ENCODE measurements at regions not wholly inside any gene's neighbourhood (a gene's known extent, or its start where the extent isn't known, plus 50 kb on each side); places are given as distances from the start of the nearest gene placed in this dataset.

DNA sequence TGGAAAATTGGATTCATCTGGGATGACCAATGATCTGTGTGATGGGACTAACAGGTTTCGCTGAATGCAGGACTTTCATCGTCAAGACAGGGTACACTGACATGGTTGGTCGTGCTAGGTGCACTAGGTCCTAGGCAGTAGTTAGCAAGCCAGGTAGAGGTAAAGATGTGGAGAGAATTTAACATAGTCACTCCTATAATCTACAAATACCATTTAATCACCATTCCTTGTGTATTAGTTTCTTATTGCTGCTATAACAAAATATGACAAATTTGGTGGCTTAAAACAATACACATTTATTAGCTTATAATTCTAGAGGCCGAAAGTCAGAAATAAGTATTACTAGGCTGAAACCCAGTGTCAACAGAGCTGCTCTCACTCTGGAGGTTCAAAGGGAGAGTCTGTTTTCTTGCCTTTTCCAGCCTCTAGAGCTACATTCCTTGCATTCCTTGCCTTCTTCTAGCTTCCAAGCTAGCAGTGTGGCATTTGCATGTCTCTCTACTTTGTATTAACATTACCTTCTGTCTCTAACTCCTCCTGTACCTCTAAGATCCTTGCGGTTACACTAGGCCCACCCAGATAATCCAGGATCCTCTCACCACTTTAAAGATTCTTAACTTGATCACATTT lies 98.7 kb upstream of the GRIA3 start:
- peaks cover 26% of the 10 kb centered on the region for H3K9me3 Mint-ChIP-seq (ENCODE audit: low read depth)
- no peak overlapping the region for H3K27ac Mint-ChIP-seq
- H3K4me1 Mint-ChIP-seq (ENCODE audit: low read depth): peaks cover 12% of the 10 kb centered on the region
- no peak overlapping the region for H3K4me3 Mint-ChIP-seq (ENCODE audit: low read depth)
- no peaks in the 10 kb centered on the region for H3K36me3 Mint-ChIP-seq (ENCODE audit: insufficient read depth)
- H3K27me3 Mint-ChIP-seq: no peaks in the 10 kb centered on the region
- no peak for DNase-seq (ENCODE audit: low spot score, unreplicated experiment)
- TF ChIP-seq, protein P1, sequence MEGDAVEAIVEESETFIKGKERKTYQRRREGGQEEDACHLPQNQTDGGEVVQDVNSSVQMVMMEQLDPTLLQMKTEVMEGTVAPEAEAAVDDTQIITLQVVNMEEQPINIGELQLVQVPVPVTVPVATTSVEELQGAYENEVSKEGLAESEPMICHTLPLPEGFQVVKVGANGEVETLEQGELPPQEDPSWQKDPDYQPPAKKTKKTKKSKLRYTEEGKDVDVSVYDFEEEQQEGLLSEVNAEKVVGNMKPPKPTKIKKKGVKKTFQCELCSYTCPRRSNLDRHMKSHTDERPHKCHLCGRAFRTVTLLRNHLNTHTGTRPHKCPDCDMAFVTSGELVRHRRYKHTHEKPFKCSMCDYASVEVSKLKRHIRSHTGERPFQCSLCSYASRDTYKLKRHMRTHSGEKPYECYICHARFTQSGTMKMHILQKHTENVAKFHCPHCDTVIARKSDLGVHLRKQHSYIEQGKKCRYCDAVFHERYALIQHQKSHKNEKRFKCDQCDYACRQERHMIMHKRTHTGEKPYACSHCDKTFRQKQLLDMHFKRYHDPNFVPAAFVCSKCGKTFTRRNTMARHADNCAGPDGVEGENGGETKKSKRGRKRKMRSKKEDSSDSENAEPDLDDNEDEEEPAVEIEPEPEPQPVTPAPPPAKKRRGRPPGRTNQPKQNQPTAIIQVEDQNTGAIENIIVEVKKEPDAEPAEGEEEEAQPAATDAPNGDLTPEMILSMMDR (IDR thresholded peaks at IDR 0.05; ENCODE audit: unreplicated experiment): no peak

DNA sequence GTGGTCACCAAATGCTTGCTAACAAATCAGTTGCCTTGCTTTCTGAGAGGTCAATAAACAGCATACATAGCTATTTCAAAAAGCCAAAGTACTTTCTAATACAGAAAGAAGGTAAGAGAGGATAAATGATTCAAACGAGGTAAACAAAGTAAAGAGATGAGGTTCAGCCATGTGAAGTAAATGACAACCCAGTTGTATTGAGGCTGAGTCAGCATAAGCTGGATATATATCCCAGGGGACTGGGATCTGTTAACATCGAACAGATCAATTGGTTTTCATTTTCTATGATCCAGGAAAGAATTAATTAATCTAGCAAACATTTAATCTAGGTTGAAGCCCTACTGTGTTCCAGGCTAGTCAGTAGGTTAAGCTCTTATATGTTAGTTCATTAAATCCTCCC lies 97.3 kb upstream of the GRIA3 start:
- Mint-ChIP-seq H3K9me3 (ENCODE audit: low read depth) (peaks cover 21% of the 10 kb centered on the region), H3K4me1 (ENCODE audit: low read depth) (peaks cover 15% of the 10 kb centered on the region)

DNA sequence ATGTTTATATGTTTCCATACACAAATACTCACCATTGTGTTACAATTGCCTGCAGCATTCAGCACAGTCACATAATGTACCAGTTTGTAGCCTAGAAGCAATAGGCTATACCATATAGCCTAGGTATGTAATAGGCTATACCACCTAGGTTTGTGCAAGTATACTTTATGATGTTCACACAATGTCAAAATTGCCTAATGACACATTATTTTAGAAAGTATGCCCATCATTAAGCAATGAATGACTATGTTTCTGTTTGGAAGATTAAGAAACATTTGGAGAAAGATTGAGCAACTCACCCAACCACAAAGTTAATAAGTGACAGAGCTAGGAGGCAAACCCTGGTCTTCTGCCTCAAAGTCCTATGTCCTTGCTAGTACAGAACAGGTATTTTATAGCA lies 96.8 kb upstream of the GRIA3 start:
- Mint-ChIP-seq H3K27ac (no peak overlapping the region), H3K4me1 (ENCODE audit: low read depth) (peaks cover 15% of the 10 kb centered on the region), H3K36me3 (ENCODE audit: insufficient read depth) (no peaks in the 10 kb centered on the region), H3K4me3 (ENCODE audit: low read depth) (no peak overlapping the region), H3K9me3 (ENCODE audit: low read depth) (peaks cover 21% of the 10 kb centered on the region), H3K27me3 (no peaks in the 10 kb centered on the region)
- DNase-seq (ENCODE audit: low spot score, unreplicated experiment): no peak
- TF ChIP-seq, protein P1 (IDR thresholded peaks at IDR 0.05; ENCODE audit: unreplicated experiment): no peak

More for the DNA sequence above, 97.3 kb upstream of the GRIA3 start:
- Mint-ChIP-seq H3K27ac (no peak overlapping the region), H3K27me3 (no peaks in the 10 kb centered on the region), H3K36me3 (ENCODE audit: insufficient read depth) (no peaks in the 10 kb centered on the region), H3K4me3 (ENCODE audit: low read depth) (no peak overlapping the region)
- no peak for DNase-seq (ENCODE audit: low spot score, unreplicated experiment)
- TF ChIP-seq, protein P1 (IDR thresholded peaks at IDR 0.05; ENCODE audit: unreplicated experiment): no peak

DNA sequence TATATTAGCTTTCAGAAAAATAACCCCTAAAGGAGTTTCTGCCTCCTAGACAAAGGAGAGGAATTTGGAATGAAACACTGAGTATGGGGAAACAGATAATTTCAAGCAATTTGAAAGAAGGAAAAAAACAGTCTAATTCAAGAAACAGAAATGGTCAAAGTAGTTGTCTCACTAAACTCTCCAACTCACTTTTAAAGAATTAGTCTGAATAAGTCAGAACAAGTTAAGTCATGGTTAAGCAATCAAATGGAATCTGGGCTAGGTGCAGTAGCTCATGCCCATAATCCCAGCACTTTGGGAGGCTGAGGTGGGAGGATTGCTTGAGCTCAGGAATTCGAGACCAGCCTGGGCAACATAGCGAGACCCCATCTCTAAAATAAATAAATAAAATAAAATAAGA lies 95.7 kb upstream of the GRIA3 start:
- peaks cover 19% of the 10 kb centered on the region for H3K4me1 Mint-ChIP-seq (ENCODE audit: low read depth)
- DNase-seq (ENCODE audit: low spot score, unreplicated experiment): no peak
- H3K36me3 Mint-ChIP-seq (ENCODE audit: insufficient read depth): no peaks in the 10 kb centered on the region
- H3K9me3 Mint-ChIP-seq (ENCODE audit: low read depth): peaks cover 21% of the 10 kb centered on the region
- TF ChIP-seq, protein P1 (IDR thresholded peaks at IDR 0.05; ENCODE audit: unreplicated experiment): no peak
- no peak overlapping the region for H3K27ac Mint-ChIP-seq
- no peaks in the 10 kb centered on the region for H3K27me3 Mint-ChIP-seq
- H3K4me3 Mint-ChIP-seq (ENCODE audit: low read depth): no peak overlapping the region

DNA sequence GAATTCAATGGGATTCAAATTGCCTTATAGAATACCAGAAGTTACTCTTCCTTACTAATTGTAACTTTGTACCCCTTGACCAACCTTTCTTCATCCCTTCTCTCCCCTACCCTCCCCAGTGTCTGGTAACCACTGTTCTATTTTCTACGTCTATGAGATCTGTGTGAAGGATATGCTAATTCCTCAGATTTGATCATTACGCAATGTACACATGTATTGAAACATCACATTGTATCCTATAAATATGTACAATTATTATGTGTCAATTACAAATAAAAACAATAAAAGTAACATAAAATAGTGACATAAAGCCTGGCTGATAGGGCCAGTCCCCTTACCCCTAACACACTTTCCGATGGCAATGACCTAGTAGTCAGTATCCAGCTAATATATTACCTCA lies 95.1 kb upstream of the GRIA3 start:
- Mint-ChIP-seq H3K4me1 (ENCODE audit: low read depth) (peaks cover 22% of the 10 kb centered on the region), H3K36me3 (ENCODE audit: insufficient read depth) (no peaks in the 10 kb centered on the region), H3K27ac (no peak overlapping the region), H3K4me3 (ENCODE audit: low read depth) (no peak overlapping the region), H3K27me3 (no peaks in the 10 kb centered on the region), H3K9me3 (ENCODE audit: low read depth) (peaks cover 20% of the 10 kb centered on the region)
- no peak for DNase-seq (ENCODE audit: low spot score, unreplicated experiment)
- TF ChIP-seq, protein P1 (IDR thresholded peaks at IDR 0.05; ENCODE audit: unreplicated experiment): no peak

Measured in progenitor cell of endocrine pancreas (in vitro differentiated cells).